ENCODE measurements at regions not wholly inside any gene's neighbourhood (a gene's known extent, or its start where the extent isn't known, plus 50 kb on each side); places are given as distances from the start of the nearest gene placed in this dataset.

DNA sequence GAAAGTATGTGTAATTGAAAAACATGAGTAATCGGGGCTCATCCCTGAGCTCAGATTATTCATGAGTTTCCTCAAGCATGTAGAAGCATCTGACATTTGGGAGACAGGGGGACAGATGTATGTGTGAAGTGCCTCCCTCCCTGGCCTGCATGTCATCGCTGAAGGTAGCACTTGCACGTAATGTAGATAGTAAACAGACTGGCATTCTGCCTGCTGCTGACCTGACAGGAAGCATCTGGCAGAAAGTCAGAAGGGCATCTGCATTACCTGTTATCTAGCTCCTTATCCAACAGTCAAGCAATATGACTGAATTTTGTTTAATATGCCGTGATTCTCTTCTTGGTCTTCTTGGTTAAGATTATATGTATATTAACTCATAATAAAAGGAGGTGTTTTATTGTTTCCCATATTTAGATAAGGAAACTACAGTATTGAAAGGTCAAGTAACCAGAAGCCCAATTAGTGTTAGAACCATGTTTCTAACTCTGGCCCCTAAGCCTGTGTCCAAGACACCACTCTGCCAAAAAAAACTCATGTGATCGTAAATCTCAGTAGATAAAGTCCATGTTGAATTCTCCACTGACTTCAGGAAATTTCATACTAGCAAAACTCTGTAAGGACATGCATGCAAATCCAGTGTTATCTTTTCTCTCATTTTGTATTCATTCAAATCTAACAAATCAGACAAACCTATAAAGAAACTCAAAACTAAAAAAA is 918.1 kb upstream of the MBL2 start:
- H3K36me3 Mint-ChIP-seq (ENCODE audit: insufficient read depth, unreplicated experiment): no peaks in the 10 kb centered on the region
- no peaks in the 10 kb centered on the region for H3K9me3 Mint-ChIP-seq (ENCODE audit: unreplicated experiment)
- BruUV-seq (replicated peaks): no TSS peak
- TF ChIP-seq, protein P1, sequence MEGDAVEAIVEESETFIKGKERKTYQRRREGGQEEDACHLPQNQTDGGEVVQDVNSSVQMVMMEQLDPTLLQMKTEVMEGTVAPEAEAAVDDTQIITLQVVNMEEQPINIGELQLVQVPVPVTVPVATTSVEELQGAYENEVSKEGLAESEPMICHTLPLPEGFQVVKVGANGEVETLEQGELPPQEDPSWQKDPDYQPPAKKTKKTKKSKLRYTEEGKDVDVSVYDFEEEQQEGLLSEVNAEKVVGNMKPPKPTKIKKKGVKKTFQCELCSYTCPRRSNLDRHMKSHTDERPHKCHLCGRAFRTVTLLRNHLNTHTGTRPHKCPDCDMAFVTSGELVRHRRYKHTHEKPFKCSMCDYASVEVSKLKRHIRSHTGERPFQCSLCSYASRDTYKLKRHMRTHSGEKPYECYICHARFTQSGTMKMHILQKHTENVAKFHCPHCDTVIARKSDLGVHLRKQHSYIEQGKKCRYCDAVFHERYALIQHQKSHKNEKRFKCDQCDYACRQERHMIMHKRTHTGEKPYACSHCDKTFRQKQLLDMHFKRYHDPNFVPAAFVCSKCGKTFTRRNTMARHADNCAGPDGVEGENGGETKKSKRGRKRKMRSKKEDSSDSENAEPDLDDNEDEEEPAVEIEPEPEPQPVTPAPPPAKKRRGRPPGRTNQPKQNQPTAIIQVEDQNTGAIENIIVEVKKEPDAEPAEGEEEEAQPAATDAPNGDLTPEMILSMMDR (IDR thresholded peaks at IDR 0.05; ENCODE audit: unreplicated experiment): no peak
- no peak overlapping the region for H3K4me3 Mint-ChIP-seq (ENCODE audit: unreplicated experiment)
- DNase-seq (ENCODE audit: unreplicated experiment): no peak
- intact Hi-C loops (cut with micrococcal nuclease): no loop called here
- ChIA-PET POLR2A (no interaction called here), CTCF (no interaction called here)
- no peaks in the 10 kb centered on the region for H3K4me1 Mint-ChIP-seq (ENCODE audit: insufficient read depth, unreplicated experiment)
- no peak overlapping the region for H3K27ac Mint-ChIP-seq (ENCODE audit: low read depth, unreplicated experiment)
- no peaks in the 10 kb centered on the region for H3K27me3 Mint-ChIP-seq (ENCODE audit: insufficient read depth, unreplicated experiment)

DNA sequence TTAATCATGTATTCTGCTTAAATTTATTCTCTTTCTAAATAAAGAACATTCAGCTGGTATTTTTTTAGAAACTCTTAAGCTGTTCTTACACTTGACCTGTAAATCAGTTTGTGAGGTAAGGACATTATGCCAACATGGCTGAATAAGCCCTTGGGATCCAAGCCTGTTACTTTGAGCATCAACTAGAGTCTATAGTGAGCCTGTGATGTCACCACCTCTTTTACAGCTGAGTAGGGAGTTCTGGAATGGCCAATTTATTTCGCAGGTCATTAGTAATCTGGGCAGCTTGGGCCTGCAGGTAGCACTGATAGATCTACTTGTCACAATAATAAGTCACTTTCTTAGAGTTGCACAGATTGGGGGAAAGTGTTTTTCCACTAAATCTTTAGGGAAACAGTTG is 915.2 kb upstream of the MBL2 start:
- Mint-ChIP-seq H3K4me1 (ENCODE audit: insufficient read depth, unreplicated experiment) (no peaks in the 10 kb centered on the region), H3K27me3 (ENCODE audit: insufficient read depth, unreplicated experiment) (no peaks in the 10 kb centered on the region), H3K27ac (ENCODE audit: low read depth, unreplicated experiment) (no peak overlapping the region), H3K4me3 (ENCODE audit: unreplicated experiment) (no peak overlapping the region), H3K9me3 (ENCODE audit: unreplicated experiment) (no peaks in the 10 kb centered on the region), H3K36me3 (ENCODE audit: insufficient read depth, unreplicated experiment) (no peaks in the 10 kb centered on the region)
- BruUV-seq (replicated peaks): no TSS peak
- POLR2A ChIA-PET: interaction anchor here (1.1 kb wide), 1 partner anchor 9 kb away, joined by 5 read pairs; no protein-coding TSS in a partner anchor
- CTCF ChIA-PET: interaction anchor here (0.6 kb wide), 1 partner anchor 27 kb away, joined by 3 read pairs; no protein-coding TSS in a partner anchor
- no peak for DNase-seq (ENCODE audit: unreplicated experiment)
- TF ChIP-seq, protein P1 (IDR thresholded peaks at IDR 0.05; ENCODE audit: unreplicated experiment): no peak
- intact Hi-C loops (cut with micrococcal nuclease): no loop called here

DNA sequence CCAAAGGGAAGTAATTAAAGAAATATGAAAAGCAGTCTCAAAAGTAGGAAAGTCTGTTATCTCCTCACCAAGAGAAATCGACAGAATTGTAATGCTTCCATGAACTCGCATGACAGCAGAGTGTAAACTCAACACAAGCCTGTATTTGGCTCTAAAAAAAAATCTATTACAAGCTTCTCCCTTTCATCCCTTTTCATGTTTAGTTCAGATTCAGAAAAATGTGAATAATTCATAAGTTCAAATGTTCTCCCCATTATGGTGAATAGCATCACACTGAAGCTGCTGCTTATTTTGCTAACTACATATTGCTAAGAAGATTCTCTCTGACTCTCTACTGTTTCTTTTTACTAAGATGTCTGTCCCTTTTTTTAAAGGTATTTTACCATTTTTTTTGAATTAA is 910.3 kb upstream of the MBL2 start:
- TF ChIP-seq, protein P1 (IDR thresholded peaks at IDR 0.05; ENCODE audit: unreplicated experiment): no peak
- Mint-ChIP-seq H3K27ac (ENCODE audit: low read depth, unreplicated experiment) (no peak overlapping the region), H3K9me3 (ENCODE audit: unreplicated experiment) (no peaks in the 10 kb centered on the region), H3K4me1 (ENCODE audit: insufficient read depth, unreplicated experiment) (no peaks in the 10 kb centered on the region), H3K27me3 (ENCODE audit: insufficient read depth, unreplicated experiment) (no peaks in the 10 kb centered on the region), H3K36me3 (ENCODE audit: insufficient read depth, unreplicated experiment) (no peaks in the 10 kb centered on the region), H3K4me3 (ENCODE audit: unreplicated experiment) (no peak overlapping the region)
- no peak for DNase-seq (ENCODE audit: unreplicated experiment)
- ChIA-PET POLR2A (no interaction called here), CTCF (interaction anchor here (0.7 kb wide), 1 partner anchor 8 kb away, joined by 3 read pairs; no protein-coding TSS in a partner anchor)
- intact Hi-C loops (cut with micrococcal nuclease): no loop called here
- no TSS peak for BruUV-seq (replicated peaks)

DNA sequence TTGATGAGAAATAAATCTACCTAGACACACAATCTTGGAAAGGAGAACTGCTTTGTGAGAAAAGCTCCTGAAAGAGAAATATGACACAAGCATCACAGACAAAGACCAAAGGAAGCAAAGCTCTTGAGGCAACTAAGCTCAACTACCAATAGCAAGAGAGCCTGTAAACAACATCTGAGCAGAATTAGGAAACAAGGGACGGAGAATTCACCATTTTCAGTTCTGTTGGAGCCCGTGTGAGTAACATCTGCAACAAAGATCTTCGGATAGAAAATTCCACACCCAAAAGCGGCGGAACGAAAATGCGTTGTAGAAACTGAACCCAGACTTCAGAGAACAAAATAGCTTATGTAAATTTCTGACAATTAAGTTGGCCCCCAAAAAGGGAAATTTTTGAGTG is 909.9 kb upstream of the MBL2 start:
- no peak for DNase-seq (ENCODE audit: unreplicated experiment)
- ChIA-PET CTCF (interaction anchor here (0.7 kb wide), 1 partner anchor 8 kb away, joined by 3 read pairs; no protein-coding TSS in a partner anchor), POLR2A (no interaction called here)
- TF ChIP-seq, protein P1 (IDR thresholded peaks at IDR 0.05; ENCODE audit: unreplicated experiment): no peak
- H3K36me3 Mint-ChIP-seq (ENCODE audit: insufficient read depth, unreplicated experiment): no peaks in the 10 kb centered on the region
- intact Hi-C loops (cut with micrococcal nuclease): no loop called here
- H3K4me1 Mint-ChIP-seq (ENCODE audit: insufficient read depth, unreplicated experiment): no peaks in the 10 kb centered on the region
- BruUV-seq (replicated peaks): no TSS peak
- no peaks in the 10 kb centered on the region for H3K27me3 Mint-ChIP-seq (ENCODE audit: insufficient read depth, unreplicated experiment)
- H3K9me3 Mint-ChIP-seq (ENCODE audit: unreplicated experiment): no peaks in the 10 kb centered on the region
- H3K4me3 Mint-ChIP-seq (ENCODE audit: unreplicated experiment): no peak overlapping the region
- H3K27ac Mint-ChIP-seq (ENCODE audit: low read depth, unreplicated experiment): no peak overlapping the region
